ENCODE measurements at regions not wholly inside any gene's neighbourhood (a gene's known extent, or its start where the extent isn't known, plus 50 kb on each side); places are given as distances from the start of the nearest gene placed in this dataset.

GRCh38 chr2:184113696-184114403, 484.5 kb upstream of the ZNF804A start:
- Histone ChIP-seq H3K4me1 (ENCODE audit: control insufficient read depth in 1 of 2, insufficient read depth in 2 of 2, low read length in 2 of 2) (no peaks in the 10 kb centered on the region; a peak in 1 of 4 replicates), H3K27ac (ENCODE audit: low read depth, low read length) (no peak overlapping the region), H3K9ac (ENCODE audit: low read length) (no peak overlapping the region), H2AFZ (ENCODE audit: low read depth, low read length, poor library complexity, severe bottlenecking) (peak overlapping the region; percentile 61), H3K27me3 (ENCODE audit: insufficient read depth, low read length) (no peaks in the 10 kb centered on the region), H3K79me2 (ENCODE audit: insufficient read depth, low read length) (no peaks in the 10 kb centered on the region), H3K9me2 (ENCODE audit: insufficient read depth) (no peaks in the 10 kb centered on the region), H3K36me3 (ENCODE audit: control insufficient read depth in 1 of 2, insufficient read depth in 2 of 2, low read length in 2 of 2) (no peaks in the 10 kb centered on the region), H3K9me3 (ENCODE audit: control insufficient read depth in 1 of 2, insufficient read depth in 1 of 2, low read depth in 1 of 2, low read length in 2 of 2) (no peaks in the 10 kb centered on the region), H3K4me3 (replicated peaks in 1 of 2; ENCODE audit: low read depth in 1 of 2, low read length in 2 of 2) (no peak overlapping the region), H4K20me1 (ENCODE audit: insufficient read depth) (no peaks in the 10 kb centered on the region), H3K4me2 (ENCODE audit: low read length) (no peak overlapping the region)
- ChIA-PET POLR2A (no interaction called here), CTCF (no interaction called here), RAD21 (ENCODE audit: low non-redundant PET in 1 of 2, low total read pairs in 2 of 2, uncharacterized antibody in 2 of 2, unreplicated experiment in 2 of 2) (no interaction called here)
- ATAC-seq (no peak), DNase-seq (ENCODE audit: low read depth, low spot score) (no peak)
- intact Hi-C loops (cut with micrococcal nuclease), result no loop called here
- no peak for TF ChIP-seq CBX3 (IDR thresholded peaks at IDR 0.05; ENCODE audit: low read depth)
- no peak for TF ChIP-seq SP1 (IDR thresholded peaks at IDR 0.05; ENCODE audit: low read depth)
- TF ChIP-seq CEBPB (IDR thresholded peaks at IDR 0.05; ENCODE audit: low read depth), result no peak
- TF ChIP-seq TCF7L2 (IDR thresholded peaks at IDR 0.05; ENCODE audit: borderline replicate concordance, extremely low read depth, insufficient read depth, insufficient read length), result no peak
- no peak for TF ChIP-seq POLR2AphosphoS5 (IDR thresholded peaks at IDR 0.05; ENCODE audit: low read depth, low read length)
- TF ChIP-seq SRF (IDR thresholded peaks at IDR 0.05; ENCODE audit: low read depth), result no peak
- TF ChIP-seq, protein P1, sequence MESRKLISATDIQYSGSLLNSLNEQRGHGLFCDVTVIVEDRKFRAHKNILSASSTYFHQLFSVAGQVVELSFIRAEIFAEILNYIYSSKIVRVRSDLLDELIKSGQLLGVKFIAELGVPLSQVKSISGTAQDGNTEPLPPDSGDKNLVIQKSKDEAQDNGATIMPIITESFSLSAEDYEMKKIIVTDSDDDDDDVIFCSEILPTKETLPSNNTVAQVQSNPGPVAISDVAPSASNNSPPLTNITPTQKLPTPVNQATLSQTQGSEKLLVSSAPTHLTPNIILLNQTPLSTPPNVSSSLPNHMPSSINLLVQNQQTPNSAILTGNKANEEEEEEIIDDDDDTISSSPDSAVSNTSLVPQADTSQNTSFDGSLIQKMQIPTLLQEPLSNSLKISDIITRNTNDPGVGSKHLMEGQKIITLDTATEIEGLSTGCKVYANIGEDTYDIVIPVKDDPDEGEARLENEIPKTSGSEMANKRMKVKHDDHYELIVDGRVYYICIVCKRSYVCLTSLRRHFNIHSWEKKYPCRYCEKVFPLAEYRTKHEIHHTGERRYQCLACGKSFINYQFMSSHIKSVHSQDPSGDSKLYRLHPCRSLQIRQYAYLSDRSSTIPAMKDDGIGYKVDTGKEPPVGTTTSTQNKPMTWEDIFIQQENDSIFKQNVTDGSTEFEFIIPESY (IDR thresholded peaks at IDR 0.05; ENCODE audit: extremely low read depth, insufficient replicate concordance, low read length), result no peak
- TF ChIP-seq EZH2phosphoT487 (IDR thresholded peaks at IDR 0.05; ENCODE audit: borderline replicate concordance), result no peak
- no peak for TF ChIP-seq CTCF (IDR thresholded peaks at IDR 0.05 in 2 of 3, conservative IDR thresholded peaks at IDR 0.05 in 1 of 3; ENCODE audit: borderline replicate concordance in 1 of 3, insufficient read depth in 1 of 3, low read depth in 2 of 3, low read length in 2 of 3)
- no peak for TF ChIP-seq FOSL1 (IDR thresholded peaks at IDR 0.05; ENCODE audit: low read depth)
- no peak for TF ChIP-seq JUND (IDR thresholded peaks at IDR 0.05)
- TF ChIP-seq EZH2 (IDR thresholded peaks at IDR 0.05), result no peak
- no peak for TF ChIP-seq ELF1 (IDR thresholded peaks at IDR 0.05; ENCODE audit: borderline replicate concordance, low read depth)
- TF ChIP-seq SIN3A (IDR thresholded peaks at IDR 0.05; ENCODE audit: low read depth), result no peak
- TF ChIP-seq RAD21 (IDR thresholded peaks at IDR 0.05; ENCODE audit: low read depth), result no peak
- TF ChIP-seq EGR1 (IDR thresholded peaks at IDR 0.05; ENCODE audit: low read depth), result no peak
- BruUV-seq (replicated peaks), result no TSS peak
